ENCODE measurements at regions not wholly inside any gene's neighbourhood (a gene's known extent, or its start where the extent isn't known, plus 50 kb on each side); places are given as distances from the start of the nearest gene placed in this dataset.

DNA sequence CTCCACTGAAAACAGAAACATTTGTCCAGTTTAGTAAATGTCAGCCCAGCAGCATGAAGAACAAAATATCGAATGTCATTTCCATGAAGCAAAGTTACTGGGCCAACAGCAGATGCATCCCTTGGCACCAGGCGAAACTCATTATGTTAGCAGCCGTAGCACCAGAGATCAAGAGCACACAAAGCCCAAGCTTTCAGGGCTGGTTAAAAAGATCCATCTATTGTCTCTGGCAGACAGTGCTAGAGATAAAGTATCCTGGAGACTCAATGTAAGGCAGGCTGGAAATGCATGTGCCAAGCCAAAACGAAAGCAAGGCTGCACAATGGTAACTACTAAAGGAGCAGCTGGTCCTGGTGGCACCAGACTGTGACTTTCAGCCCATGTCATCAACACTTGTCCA, 120.3 kb upstream of the PLEKHG7 start:
- no peak for DNase-seq (ENCODE audit: low read depth, low spot score)

GRCh38 chr12:92581604-92582003, 121.2 kb upstream of the PLEKHG7 start:
- no peak for DNase-seq (ENCODE audit: low read depth, low spot score)

GRCh38 chr12:92574911-92575570, 127.7 kb upstream of the PLEKHG7 start:
- no peak for DNase-seq (ENCODE audit: low read depth, low spot score)

- DNase-seq (ENCODE audit: low read depth, low spot score) = peak; percentile 57
Observed at GRCh38 chr12:92574051-92574783, 128.6 kb upstream of the PLEKHG7 start.

GRCh38 chr12:92573104-92573503, 129.7 kb upstream of the PLEKHG7 start:
- no peak for DNase-seq (ENCODE audit: low read depth, low spot score)

- no peak for DNase-seq (ENCODE audit: low read depth, low spot score)
Observed at GRCh38 chr12:92571844-92572543, 130.8 kb upstream of the PLEKHG7 start.

- no peak for DNase-seq (ENCODE audit: low read depth, low spot score)
Observed at GRCh38 chr12:92571169-92571568, 131.6 kb upstream of the PLEKHG7 start.

DNA sequence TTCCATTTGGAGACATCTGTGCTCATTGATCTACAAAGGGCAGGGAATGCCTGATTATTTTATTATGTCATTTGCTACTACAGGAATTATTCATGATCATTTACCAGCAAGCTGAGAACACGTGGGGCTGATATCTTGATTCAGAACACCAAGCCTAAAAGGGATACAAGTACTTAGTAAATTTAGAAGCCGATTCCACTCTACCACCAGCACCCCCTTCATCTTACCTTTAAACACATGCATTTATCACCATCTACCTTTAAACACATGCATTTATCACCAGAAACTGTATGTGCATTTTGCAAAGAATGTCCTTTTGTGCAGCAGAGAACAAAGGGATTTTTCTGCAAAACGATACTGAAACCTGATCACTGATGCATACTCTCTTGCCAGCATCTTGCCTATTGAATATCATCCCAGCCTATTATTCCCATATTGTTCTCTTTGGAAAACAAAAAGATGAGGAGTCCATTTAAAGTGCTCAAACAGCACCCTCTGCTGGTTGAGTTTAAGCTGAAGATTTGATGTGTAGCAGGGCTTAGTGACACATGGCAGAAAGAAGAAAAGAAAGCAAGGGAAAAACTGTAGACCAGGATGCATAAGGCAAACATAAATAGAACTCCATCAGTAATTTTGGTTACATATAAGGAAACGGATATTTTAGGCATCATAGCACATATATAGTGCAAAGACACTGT, 132.6 kb upstream of the PLEKHG7 start:
- peak; percentile 68 for DNase-seq (ENCODE audit: low read depth, low spot score)

- DNase-seq (ENCODE audit: low read depth, low spot score) = no peak
Observed at GRCh38 chr12:92568691-92569090, 134.1 kb upstream of the PLEKHG7 start.

GRCh38 chr12:92566448-92567019, 136.3 kb upstream of the PLEKHG7 start:
- DNase-seq (ENCODE audit: low read depth, low spot score) = no peak

DNA sequence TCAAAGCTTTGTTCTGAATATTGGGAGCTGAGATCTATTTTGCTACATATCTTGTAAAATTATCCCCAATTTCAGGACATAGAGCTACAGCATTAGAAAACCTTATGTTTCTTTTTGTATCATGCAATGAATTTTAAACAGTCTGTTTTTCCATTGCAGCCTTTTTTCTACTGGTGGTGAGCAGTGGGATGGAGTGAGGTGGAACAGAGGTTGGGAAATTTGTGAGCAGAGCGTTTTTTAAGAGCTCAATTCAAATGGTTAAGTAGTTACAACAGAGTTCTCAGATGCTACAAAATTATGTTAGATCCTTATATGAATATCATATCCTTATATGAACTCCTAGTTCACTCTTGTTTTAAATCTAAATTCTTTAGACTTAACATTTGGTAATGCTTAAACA, 139.0 kb upstream of the PLEKHG7 start:
- DNase-seq (ENCODE audit: low read depth, low spot score) = no peak

DNA sequence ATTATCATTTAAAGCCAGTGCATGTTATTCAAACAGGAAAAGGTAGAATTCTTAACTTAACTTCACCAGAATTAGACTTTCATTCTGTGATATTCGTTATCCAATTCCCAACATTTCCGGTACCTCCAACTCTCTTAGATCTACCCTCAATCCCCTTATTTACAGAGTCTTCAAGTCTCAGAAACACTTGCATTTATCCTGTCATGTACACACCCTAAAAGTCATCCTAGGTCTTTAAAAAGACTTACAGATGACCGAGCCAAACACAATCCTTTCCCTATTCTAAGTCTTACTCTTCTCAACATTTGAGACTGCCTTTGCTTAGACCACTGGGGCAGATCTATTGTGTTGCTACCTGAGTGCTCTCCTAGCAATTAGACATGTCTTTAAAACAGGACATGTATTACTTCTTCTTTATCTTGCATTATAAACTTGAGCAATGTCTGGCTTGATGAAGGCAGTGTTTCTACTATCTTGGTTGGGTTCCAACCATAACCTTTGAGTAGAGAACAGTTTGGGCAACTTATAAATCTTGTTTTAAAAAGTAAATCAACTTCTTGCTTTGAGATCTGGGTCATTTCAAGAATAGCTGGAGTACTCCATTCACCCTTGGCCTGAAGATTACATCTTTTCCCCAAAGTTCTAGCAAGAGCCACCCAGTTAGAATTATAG, 140.6 kb upstream of the PLEKHG7 start:
- DNase-seq (ENCODE audit: low read depth, low spot score) = no peak

- no peak for DNase-seq (ENCODE audit: low read depth, low spot score)
Observed at GRCh38 chr12:92561543-92561899, 141.3 kb upstream of the PLEKHG7 start.

GRCh38 chr12:92560713-92561542, 141.9 kb upstream of the PLEKHG7 start:
- no peak for DNase-seq (ENCODE audit: low read depth, low spot score)

DNA sequence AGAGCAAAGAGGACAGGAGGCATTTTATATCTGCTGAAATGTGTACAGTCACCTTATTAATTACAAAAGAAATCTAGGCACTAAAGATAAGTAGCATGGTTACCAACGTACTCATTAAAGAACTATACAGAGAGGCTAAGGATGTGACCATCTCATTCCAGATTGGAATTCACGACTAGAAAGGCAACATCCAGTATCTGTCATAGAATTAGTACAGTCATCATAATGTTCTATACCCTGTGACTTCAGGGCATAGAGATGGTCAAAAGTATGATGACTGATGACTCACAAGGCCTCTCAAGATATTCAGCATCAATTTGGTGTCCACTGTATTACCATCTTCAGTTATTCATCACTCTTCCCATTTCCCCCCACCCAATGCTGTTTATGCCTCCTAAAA, 144.0 kb upstream of the PLEKHG7 start:
- DNase-seq (ENCODE audit: low read depth, low spot score) = no peak

GRCh38 chr12:92558215-92558773, 144.5 kb upstream of the PLEKHG7 start:
- DNase-seq (ENCODE audit: low read depth, low spot score) = no peak

- no peak for DNase-seq (ENCODE audit: low read depth, low spot score)
Observed at GRCh38 chr12:92557422-92557724, 145.4 kb upstream of the PLEKHG7 start.

DNA sequence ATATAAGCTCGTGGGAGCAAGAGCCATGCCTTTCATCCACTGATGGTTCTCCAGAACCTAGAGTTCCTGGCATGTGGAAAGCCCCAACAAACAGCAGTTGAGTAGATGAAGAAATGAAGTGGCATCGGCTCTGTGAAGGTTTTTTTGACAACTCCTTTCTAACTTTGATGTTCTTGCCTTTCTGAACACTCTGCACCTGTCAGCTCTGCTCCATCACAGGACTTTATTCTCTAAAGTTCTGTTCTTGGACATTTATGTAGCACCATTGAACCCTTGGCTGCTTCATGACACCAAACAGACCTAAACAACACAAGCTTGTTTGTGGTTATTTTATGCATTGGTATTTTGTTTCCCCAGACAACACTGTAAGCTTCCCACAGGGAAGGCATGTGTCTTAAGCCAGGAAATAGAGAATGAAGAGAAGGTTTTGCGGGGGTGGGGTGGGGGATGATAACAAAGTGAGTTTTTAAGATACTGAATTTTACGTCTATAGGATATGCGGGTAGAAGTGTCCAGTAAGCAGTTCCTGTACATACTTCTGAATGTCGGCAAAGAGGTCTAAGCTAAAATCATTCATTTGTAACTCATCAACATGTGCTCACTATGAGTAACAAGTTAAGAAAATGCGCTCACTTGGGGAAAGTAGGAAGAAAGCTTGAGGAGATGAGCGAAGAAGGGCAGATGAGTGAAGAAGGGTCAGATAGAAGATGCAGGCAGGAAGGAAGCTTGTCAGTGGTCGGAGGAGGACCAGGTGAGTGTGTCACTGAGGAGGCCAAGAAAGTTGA, 146.0 kb upstream of the PLEKHG7 start:
- DNase-seq (ENCODE audit: low read depth, low spot score) = no peak

GRCh38 chr12:92556141-92556540, 146.6 kb upstream of the PLEKHG7 start:
- DNase-seq (ENCODE audit: low read depth, low spot score) = no peak
